Effector memory CD8-positive, alpha-beta T cell (primary cell): ENCODE measurements at regions not wholly inside any gene's neighbourhood (a gene's known extent, or its start where the extent isn't known, plus 50 kb on each side); places are given as distances from the start of the nearest gene placed in this dataset.
"Not testable (repeated sequence)": the region's sequence is repeated elsewhere in the genome, so short reads cannot be mapped to it uniquely, and the experiment has no call there.

Experiments
- ATAC-seq: fragments of 150-1000 bp; cut with Tn5 transposase; replicated peaks from 2 replicates; pipeline ENCODE4 v1.10.0; 2021; ENCODE audit warnings: mild to moderate bottlenecking, moderate library complexity
- DNase-seq, 3 experiments: peaks; one replicate each; pipeline ENCODE4 v3.0.0; 2021
- H3K27ac Mint-ChIP-seq, 2 donors: one replicate each; pipeline ENCODE4 v1.8.0; 2022; ENCODE audit warnings: mild to moderate bottlenecking in 2 of 2, mixed read lengths in 2 of 2, moderate library complexity in 2 of 2
- H3K27me3 Mint-ChIP-seq, 2 donors: one replicate each; pipeline ENCODE4 v1.8.0; 2022; ENCODE audit warnings: mixed read lengths in 2 of 2
- H3K36me3 Mint-ChIP-seq: one replicate; pipeline ENCODE4 v1.8.0; 2022; ENCODE audit warnings: mild to moderate bottlenecking, moderate library complexity, mixed read lengths; ENCODE audit not compliant: insufficient read depth
- H3K4me1 Mint-ChIP-seq, 2 donors: one replicate each; pipeline ENCODE4 v1.8.0; 2022; ENCODE audit warnings: low read depth in 2 of 2, mixed read lengths in 2 of 2
- H3K4me3 Mint-ChIP-seq, 2 donors: one replicate each; pipeline ENCODE4 v1.8.0; 2022; ENCODE audit warnings: mild to moderate bottlenecking in 2 of 2, mixed read lengths in 2 of 2, moderate library complexity in 2 of 2
- H3K9me3 Mint-ChIP-seq, 2 donors: one replicate each; pipeline ENCODE4 v1.8.0; 2022; ENCODE audit warnings: mixed read lengths in 2 of 2

GRCh38 chr7:149973681-149974080 is 99.9 kb downstream of the ATP6V0E2 start:
- not testable (repeated sequence) for DNase-seq, H3K4me3 Mint-ChIP-seq, H3K27ac Mint-ChIP-seq, H3K9me3 Mint-ChIP-seq, H3K4me1 Mint-ChIP-seq, H3K36me3 Mint-ChIP-seq, ATAC-seq
- peaks cover 25 to 28% of the 10 kb centered on the region in 2 donors for H3K27me3 Mint-ChIP-seq

- not testable (repeated sequence) for DNase-seq, H3K4me1 Mint-ChIP-seq, H3K27ac Mint-ChIP-seq, H3K4me3 Mint-ChIP-seq, H3K36me3 Mint-ChIP-seq, ATAC-seq, H3K9me3 Mint-ChIP-seq
- H3K27me3 Mint-ChIP-seq, result peaks cover 29% of the 10 kb centered on the region in 2 donors
Observed at GRCh38 chr7:149975608-149976007, 101.8 kb downstream of the ATP6V0E2 start.

DNA sequence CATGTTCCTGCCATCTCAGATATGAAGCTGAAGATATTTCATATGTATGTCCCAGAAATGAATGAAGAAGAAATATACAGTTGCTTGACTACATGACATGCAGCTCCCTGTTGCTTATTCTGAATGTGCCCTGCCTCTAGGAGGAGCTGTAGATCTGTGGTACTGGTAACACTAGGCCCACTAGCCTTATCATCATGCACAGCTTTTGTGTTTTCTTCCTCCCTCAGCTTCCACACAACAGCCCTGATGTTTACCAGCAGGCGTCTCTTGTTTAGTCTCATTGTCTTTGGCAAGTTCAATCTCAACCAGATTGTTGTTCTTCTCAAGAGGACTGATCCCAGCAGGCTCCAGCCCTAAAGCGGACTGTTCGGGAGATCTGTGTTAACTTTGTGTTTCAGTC is 104.8 kb downstream of the ATP6V0E2 start:
- H3K27ac Mint-ChIP-seq, H3K4me3 Mint-ChIP-seq, H3K4me1 Mint-ChIP-seq, H3K36me3 Mint-ChIP-seq, DNase-seq, H3K9me3 Mint-ChIP-seq, ATAC-seq: not testable (repeated sequence)
- H3K27me3 Mint-ChIP-seq, result peaks cover 14 to 17% of the 10 kb centered on the region in 2 donors

- H3K36me3 Mint-ChIP-seq, ATAC-seq, H3K4me3 Mint-ChIP-seq, DNase-seq, H3K9me3 Mint-ChIP-seq, H3K27ac Mint-ChIP-seq, H3K4me1 Mint-ChIP-seq: not testable (repeated sequence)
- H3K27me3 Mint-ChIP-seq, result peaks cover 14 to 17% of the 10 kb centered on the region in 2 donors
Observed at GRCh38 chr7:149978944-149979343, 105.2 kb downstream of the ATP6V0E2 start.

- DNase-seq, H3K36me3 Mint-ChIP-seq, H3K4me3 Mint-ChIP-seq, H3K9me3 Mint-ChIP-seq, H3K27me3 Mint-ChIP-seq, H3K4me1 Mint-ChIP-seq, H3K27ac Mint-ChIP-seq, ATAC-seq: not testable (repeated sequence)
Observed at GRCh38 chr7:149982537-149983112, 108.9 kb downstream of the ATP6V0E2 start.

- not testable (repeated sequence) for H3K9me3 Mint-ChIP-seq, DNase-seq, H3K27ac Mint-ChIP-seq, H3K4me1 Mint-ChIP-seq, H3K4me3 Mint-ChIP-seq, H3K36me3 Mint-ChIP-seq, H3K27me3 Mint-ChIP-seq, ATAC-seq
Observed at GRCh38 chr7:149986866-149987265, 113.1 kb downstream of the ATP6V0E2 start.

DNA sequence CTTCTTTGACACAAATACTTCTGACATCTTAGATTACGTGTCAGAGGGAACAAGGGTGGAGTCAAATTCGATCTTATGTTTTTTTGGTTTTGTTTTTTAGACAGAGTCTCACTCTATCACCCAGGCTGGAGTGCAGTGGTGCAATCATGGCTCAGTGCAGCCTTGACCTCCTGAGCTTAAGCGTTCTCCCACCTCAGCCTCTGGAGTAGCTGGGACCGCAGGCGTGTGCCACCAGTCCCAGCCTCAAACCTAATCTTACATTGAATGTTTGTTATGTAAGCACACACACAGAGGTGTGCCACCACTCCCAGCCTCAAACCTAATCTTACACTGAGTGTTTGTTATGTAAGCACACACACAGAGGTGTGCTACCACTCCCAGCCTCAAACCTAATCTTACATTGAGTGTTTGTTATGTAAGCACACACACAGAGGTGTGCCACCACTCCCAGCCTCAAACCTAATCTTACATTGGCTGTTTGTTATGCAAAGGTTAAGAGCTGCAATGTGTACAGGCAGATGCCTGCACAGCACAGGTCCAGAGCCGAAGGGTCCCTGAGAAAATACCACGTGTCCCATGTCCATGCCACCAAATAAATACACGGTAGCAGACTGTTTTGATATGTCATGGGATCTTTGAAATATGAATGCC is 118.0 kb downstream of the ATP6V0E2 start:
- ATAC-seq, H3K27ac Mint-ChIP-seq, H3K9me3 Mint-ChIP-seq, H3K4me1 Mint-ChIP-seq, H3K36me3 Mint-ChIP-seq, DNase-seq, H3K4me3 Mint-ChIP-seq: not testable (repeated sequence)
- peaks cover 9 to 12% of the 10 kb centered on the region in 2 donors for H3K27me3 Mint-ChIP-seq

DNA sequence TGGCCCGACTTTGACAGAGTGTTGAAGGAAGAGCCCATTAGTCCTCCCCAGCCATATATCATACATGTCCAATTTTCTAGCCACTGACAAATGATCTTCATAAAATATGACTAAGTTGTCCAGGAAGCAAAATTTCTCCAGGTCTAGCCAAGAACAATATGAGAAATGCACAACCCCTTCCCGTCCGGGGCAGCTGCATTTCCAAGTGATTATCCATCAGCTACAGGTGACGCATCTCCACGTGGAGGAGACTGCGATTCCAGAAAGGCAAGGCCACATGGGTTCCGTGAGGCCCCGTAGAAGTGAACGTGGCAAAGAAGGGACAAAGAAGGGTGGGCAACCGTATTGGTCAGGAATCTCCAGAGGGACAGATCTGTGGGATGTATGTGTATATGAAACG is 118.6 kb downstream of the ATP6V0E2 start:
- not testable (repeated sequence) for H3K4me3 Mint-ChIP-seq, H3K36me3 Mint-ChIP-seq, DNase-seq, ATAC-seq, H3K27ac Mint-ChIP-seq, H3K4me1 Mint-ChIP-seq, H3K9me3 Mint-ChIP-seq
- H3K27me3 Mint-ChIP-seq, result peaks cover 9 to 12% of the 10 kb centered on the region in 2 donors

DNA sequence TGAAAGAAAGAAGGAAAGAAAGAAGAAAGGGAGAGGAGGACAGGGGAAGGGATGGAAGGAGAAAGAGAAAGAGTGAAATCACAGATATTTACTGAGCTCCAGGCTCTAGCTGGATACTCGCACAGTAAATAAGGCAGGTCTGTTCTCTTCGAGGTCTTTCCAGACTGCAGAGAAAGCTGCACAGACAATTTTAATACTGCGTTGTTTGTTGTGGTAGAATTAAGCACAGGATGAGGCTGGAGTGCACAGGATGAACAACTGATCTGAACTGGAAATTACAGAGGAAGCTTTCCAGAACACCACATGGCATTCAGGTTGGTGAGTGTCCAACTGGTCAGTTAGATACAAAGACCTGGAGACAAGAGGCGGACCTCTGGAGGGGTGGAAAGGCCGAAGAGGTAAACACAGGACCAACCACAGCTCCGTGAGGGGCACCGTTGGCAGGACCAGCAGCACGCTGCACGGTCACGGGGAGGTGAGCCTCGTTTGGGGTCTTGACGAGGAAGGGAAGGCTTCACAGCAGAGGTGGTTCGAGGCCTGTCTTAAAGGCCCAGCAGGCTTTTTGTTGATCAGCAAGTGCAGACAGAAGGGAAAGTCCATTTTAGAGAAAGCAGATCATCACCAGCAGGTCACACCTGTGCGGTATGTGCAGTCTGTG is 121.7 kb downstream of the ATP6V0E2 start:
- not testable (repeated sequence) for H3K4me1 Mint-ChIP-seq, ATAC-seq, DNase-seq, H3K4me3 Mint-ChIP-seq, H3K36me3 Mint-ChIP-seq, H3K9me3 Mint-ChIP-seq, H3K27ac Mint-ChIP-seq
- H3K27me3 Mint-ChIP-seq, result peaks cover 0 to 12% of the 10 kb centered on the region in 2 donors

DNA sequence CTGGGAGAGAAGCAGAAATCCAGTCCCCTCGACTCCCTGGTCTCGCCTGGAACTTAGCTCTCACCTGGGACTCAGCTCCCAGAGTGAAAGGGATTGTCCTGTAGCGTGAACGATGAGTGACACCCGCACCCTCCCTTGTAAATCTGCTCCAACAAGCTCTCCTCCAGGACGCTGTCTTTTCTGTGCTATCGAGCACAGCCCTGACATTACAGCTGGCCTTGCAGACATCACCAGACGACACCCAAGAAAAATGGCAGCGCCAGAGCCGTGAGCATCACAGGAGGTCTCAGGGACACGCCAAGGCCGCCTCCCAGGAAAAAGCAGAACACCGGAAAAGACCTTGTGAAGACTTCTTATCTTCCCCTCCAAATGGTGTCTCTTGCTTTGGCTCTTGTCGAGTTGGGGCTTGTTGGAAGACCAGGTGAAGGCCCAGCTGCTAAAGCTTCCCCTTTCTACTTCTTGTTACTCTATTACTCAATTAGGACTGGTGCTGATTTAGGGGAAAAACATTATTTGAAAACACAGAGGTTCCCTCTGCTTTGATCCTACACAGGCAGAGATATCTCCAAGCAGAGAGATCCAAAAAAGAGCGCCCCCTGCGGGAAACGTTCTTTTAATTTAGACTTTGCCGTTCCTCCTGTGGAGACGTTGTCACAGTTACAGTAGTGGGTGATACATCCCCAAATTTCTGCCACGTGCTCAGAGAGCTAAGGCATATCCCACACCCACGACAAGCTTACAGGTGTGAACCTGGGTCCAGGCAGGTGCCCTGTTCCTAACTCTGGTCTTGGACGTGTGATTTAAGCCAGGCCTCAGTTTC is 127.2 kb downstream of the ATP6V0E2 start:
- DNase-seq, result peak in 1 of 3 experiments; percentile 5
- H3K27me3 Mint-ChIP-seq, H3K4me3 Mint-ChIP-seq, H3K9me3 Mint-ChIP-seq, H3K27ac Mint-ChIP-seq, ATAC-seq, H3K4me1 Mint-ChIP-seq, H3K36me3 Mint-ChIP-seq: not testable (repeated sequence)

DNA sequence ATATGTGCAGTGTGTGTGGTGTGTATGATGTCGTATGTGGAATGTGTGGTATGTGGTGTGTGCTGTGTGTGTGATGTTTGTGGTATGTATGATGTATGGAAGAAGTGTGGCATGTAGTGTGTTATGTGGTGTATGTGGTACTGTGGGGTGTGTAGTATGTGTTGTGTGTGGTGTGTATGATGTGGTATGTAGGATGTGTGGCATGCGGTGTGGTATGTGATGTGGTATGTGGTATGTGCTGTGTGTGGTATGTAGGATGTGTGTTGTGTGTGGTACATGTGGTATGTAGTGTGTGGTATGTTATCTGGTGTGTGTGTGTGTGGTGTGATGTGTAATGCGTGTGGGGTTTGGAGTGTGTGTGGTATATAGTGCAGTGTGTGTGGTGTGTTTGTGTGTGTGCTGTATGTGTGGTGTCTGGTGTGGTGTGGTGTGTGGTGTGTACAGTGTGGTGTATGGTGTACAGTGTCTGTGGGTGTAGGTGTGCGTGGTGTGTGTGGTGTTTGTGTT is 129.6 kb downstream of the ATP6V0E2 start:
- no peak overlapping the region for H3K27ac Mint-ChIP-seq
- H3K36me3 Mint-ChIP-seq, result no peaks in the 10 kb centered on the region
- DNase-seq, result no peak
- H3K9me3 Mint-ChIP-seq, result no peaks in the 10 kb centered on the region
- no peak for ATAC-seq
- H3K4me3 Mint-ChIP-seq, result no peak overlapping the region
- H3K27me3 Mint-ChIP-seq, result no peaks in the 10 kb centered on the region
- H3K4me1 Mint-ChIP-seq, result no peaks in the 10 kb centered on the region

DNA sequence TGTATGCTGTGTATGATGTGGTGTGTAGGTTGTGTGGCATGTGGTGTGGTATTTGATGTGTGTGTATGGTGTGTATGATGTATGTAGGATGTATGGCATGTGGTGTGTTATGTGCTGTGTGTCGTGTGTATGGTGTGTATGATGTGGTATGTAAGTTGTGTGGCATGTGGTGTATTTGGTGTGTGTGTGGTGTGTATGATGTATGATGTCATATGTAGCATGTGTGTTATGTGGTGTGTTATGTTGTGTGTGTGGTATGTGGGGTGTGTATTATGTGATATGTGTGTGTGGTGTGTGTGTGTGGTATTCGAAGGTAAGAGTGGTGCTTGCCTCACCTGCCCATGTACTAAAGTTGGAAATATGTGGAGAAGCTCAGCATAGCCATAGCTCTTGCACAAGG is 130.2 kb downstream of the ATP6V0E2 start:
- not testable (repeated sequence) for ATAC-seq, H3K4me1 Mint-ChIP-seq, H3K36me3 Mint-ChIP-seq, H3K4me3 Mint-ChIP-seq, DNase-seq, H3K9me3 Mint-ChIP-seq, H3K27ac Mint-ChIP-seq, H3K27me3 Mint-ChIP-seq

DNA sequence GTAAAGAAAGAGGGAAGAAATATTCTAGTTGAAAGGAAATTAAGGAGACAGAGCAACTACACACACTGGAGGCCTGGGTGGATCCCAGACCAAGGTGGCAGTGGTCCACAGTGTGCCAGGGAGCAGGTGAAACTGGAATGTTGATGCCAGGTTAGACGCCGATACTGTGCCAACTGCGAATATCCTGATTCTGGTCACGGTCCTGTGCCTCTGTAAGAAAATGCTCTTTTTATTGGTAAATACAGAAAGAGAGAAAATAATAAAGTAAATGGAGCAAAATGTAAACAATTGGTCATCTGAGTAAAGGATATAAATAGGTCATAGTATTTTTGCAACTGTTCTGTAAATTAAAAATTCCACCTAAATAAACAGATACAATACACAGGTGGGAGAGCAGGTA is 131.1 kb downstream of the ATP6V0E2 start:
- H3K36me3 Mint-ChIP-seq, H3K4me3 Mint-ChIP-seq, H3K9me3 Mint-ChIP-seq, ATAC-seq, H3K27me3 Mint-ChIP-seq, H3K27ac Mint-ChIP-seq, H3K4me1 Mint-ChIP-seq, DNase-seq: not testable (repeated sequence)
